ENCODE measurements at regions not wholly inside any gene's neighbourhood (a gene's known extent, or its start where the extent isn't known, plus 50 kb on each side); places are given as distances from the start of the nearest gene placed in this dataset.

- no peak for TF ChIP-seq CTCF (IDR thresholded peaks at IDR 0.05; ENCODE audit: insufficient read depth, low read depth, low read length)
- no peaks in the 10 kb centered on the region for H3K36me3 ChIP-seq (ENCODE audit: control insufficient read depth, insufficient read depth, low read length)
- ChIA-PET POLR2A (interaction anchor here (0.6 kb wide), 1 partner anchor 410 kb away, joined by 3 read pairs; no protein-coding TSS in a partner anchor), CTCF (interaction anchor here (1.7 kb wide), 1 partner anchor 10 kb away, joined by 4 read pairs; no protein-coding TSS in a partner anchor)
- no peaks in the 10 kb centered on the region for H3K27me3 ChIP-seq (ENCODE audit: control insufficient read depth, insufficient read depth, low read length)
- H3K4me3 ChIP-seq (ENCODE audit: low read depth, low read length): no peak overlapping the region
- no peak for DNase-seq (ENCODE audit: low read depth)
Measured at GRCh38 chr12:24404086-24404815, 454.8 kb upstream of the SOX5 start.

- no peak for TF ChIP-seq CTCF (IDR thresholded peaks at IDR 0.05; ENCODE audit: insufficient read depth, low read depth, low read length)
Measured at GRCh38 chr12:24400533-24400932, 451.1 kb upstream of the SOX5 start.

GRCh38 chr12:24398605-24399004, 449.1 kb upstream of the SOX5 start:
- CTCF ChIA-PET: no interaction called here
- TF ChIP-seq CTCF (IDR thresholded peaks at IDR 0.05; ENCODE audit: insufficient read depth, low read depth, low read length): no peak
- DNase-seq (ENCODE audit: low read depth): no peak
- Histone ChIP-seq H3K36me3 (ENCODE audit: control insufficient read depth, insufficient read depth, low read length) (no peaks in the 10 kb centered on the region), H3K27me3 (ENCODE audit: control insufficient read depth, insufficient read depth, low read length) (no peaks in the 10 kb centered on the region), H3K4me3 (ENCODE audit: low read depth, low read length) (no peak overlapping the region)
- POLR2A ChIA-PET: no interaction called here

More at GRCh38 chr12:24400533-24400932, 451.1 kb upstream of the SOX5 start:
- CTCF ChIA-PET: no interaction called here
- POLR2A ChIA-PET: no interaction called here
- Histone ChIP-seq H3K27me3 (ENCODE audit: control insufficient read depth, insufficient read depth, low read length) (no peaks in the 10 kb centered on the region), H3K36me3 (ENCODE audit: control insufficient read depth, insufficient read depth, low read length) (no peaks in the 10 kb centered on the region), H3K4me3 (ENCODE audit: low read depth, low read length) (no peak overlapping the region)
- no peak for DNase-seq (ENCODE audit: low read depth)

GRCh38 chr12:24396224-24396623, 446.8 kb upstream of the SOX5 start:
- Histone ChIP-seq H3K36me3 (ENCODE audit: control insufficient read depth, insufficient read depth, low read length) (no peaks in the 10 kb centered on the region), H3K4me3 (ENCODE audit: low read depth, low read length) (no peak overlapping the region), H3K27me3 (ENCODE audit: control insufficient read depth, insufficient read depth, low read length) (no peaks in the 10 kb centered on the region)
- ChIA-PET CTCF (no interaction called here), POLR2A (interaction anchor here (0.5 kb wide), 1 partner anchor 801 kb away, joined by 3 read pairs; no protein-coding TSS in a partner anchor)
- no peak for TF ChIP-seq CTCF (IDR thresholded peaks at IDR 0.05; ENCODE audit: insufficient read depth, low read depth, low read length)
- DNase-seq (ENCODE audit: low read depth): no peak

- POLR2A ChIA-PET: no interaction called here
- TF ChIP-seq CTCF (IDR thresholded peaks at IDR 0.05; ENCODE audit: insufficient read depth, low read depth, low read length): no peak
- H3K27me3 ChIP-seq (ENCODE audit: control insufficient read depth, insufficient read depth, low read length): no peaks in the 10 kb centered on the region
- no peak overlapping the region for H3K4me3 ChIP-seq (ENCODE audit: low read depth, low read length)
- no peaks in the 10 kb centered on the region for H3K36me3 ChIP-seq (ENCODE audit: control insufficient read depth, insufficient read depth, low read length)
- CTCF ChIA-PET: interaction anchor here (1.6 kb wide), 1 partner anchor 9 kb away, joined by 4 read pairs; no protein-coding TSS in a partner anchor
- DNase-seq (ENCODE audit: low read depth): no peak
Measured at GRCh38 chr12:24394246-24394645, 444.8 kb upstream of the SOX5 start.
